Progenitor cell of endocrine pancreas (in vitro differentiated cells): ENCODE measurements at regions not wholly inside any gene's neighbourhood (a gene's known extent, or its start where the extent isn't known, plus 50 kb on each side); places are given as distances from the start of the nearest gene placed in this dataset.

Experiments used
- DNase-seq: peaks from one replicate; pipeline ENCODE4 v3.0.0; 2021; ENCODE audit warnings: low spot score; ENCODE audit not compliant: unreplicated experiment
- H3K27ac Mint-ChIP-seq: 2 replicates; pipeline ENCODE4 v1.8.0; 2021; ENCODE audit warnings: mild to moderate bottlenecking, moderate library complexity, mixed read lengths
- H3K27me3 Mint-ChIP-seq: 2 replicates; pipeline ENCODE4 v1.8.0; 2021; ENCODE audit warnings: mixed read lengths
- H3K36me3 Mint-ChIP-seq: 2 replicates; pipeline ENCODE4 v1.8.0; 2022; ENCODE audit warnings: mixed read lengths; ENCODE audit not compliant: insufficient read depth
- H3K4me1 Mint-ChIP-seq: 2 replicates; pipeline ENCODE4 v1.8.0; 2021; ENCODE audit warnings: low read depth, mixed read lengths
- H3K4me3 Mint-ChIP-seq: 2 replicates; pipeline ENCODE4 v1.8.0; 2021; ENCODE audit warnings: low read depth, mild to moderate bottlenecking, moderate library complexity, mixed read lengths
- H3K9me3 Mint-ChIP-seq: 2 replicates; pipeline ENCODE4 v1.8.0; 2021; ENCODE audit warnings: low read depth, mixed read lengths
- TF ChIP-seq, protein P1 (sequence below): fragments of 200-600 bp; sonication (generic); IDR thresholded peaks from one replicate; pipeline ENCODE4 v1.5.0; 2021; ENCODE audit warnings: antibody characterized with exemption, mild to moderate bottlenecking; ENCODE audit not compliant: unreplicated experiment

DNA sequence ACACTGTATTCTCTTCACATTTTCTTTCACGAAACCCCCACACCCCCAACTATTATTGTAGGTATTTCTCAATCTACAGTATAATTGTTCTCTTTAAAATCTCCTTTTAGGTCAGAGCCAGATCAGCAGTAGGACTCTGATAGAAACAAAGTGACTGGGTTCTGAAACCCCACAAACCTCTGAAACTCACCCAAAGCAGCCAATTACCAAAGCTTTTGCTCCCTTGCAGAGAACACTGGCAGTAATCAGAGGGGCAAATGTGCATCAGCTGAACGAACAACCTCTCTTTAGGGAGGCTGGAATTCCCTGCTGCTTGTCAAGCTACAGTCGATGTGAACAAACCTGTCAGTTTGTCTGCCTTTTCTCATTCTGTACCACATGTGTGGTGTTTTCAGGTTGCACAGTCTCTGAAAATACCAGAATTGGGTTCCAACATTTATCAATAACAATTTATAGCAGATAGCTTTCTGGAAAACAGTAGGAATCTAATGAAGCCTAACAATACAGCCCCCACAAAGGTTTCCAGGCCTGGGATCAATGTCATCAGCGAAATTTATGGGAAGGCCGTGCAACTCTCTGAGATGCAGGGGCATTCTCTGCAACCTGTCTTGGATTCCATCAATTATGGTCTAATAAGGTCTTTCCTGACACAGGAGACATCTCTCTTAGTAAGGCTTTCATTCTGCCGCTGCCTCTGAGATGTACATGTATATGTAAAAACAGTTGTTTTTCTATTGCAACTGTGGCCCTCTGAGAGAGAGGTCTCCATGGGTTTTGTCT is 395.9 kb downstream of the GPAT3 start:
- H3K36me3 Mint-ChIP-seq, result no peaks in the 10 kb centered on the region
- peaks cover 1% of the 10 kb centered on the region for H3K4me1 Mint-ChIP-seq
- no peaks in the 10 kb centered on the region for H3K9me3 Mint-ChIP-seq
- H3K27me3 Mint-ChIP-seq, result peaks cover 5% of the 10 kb centered on the region
- TF ChIP-seq, protein P1, sequence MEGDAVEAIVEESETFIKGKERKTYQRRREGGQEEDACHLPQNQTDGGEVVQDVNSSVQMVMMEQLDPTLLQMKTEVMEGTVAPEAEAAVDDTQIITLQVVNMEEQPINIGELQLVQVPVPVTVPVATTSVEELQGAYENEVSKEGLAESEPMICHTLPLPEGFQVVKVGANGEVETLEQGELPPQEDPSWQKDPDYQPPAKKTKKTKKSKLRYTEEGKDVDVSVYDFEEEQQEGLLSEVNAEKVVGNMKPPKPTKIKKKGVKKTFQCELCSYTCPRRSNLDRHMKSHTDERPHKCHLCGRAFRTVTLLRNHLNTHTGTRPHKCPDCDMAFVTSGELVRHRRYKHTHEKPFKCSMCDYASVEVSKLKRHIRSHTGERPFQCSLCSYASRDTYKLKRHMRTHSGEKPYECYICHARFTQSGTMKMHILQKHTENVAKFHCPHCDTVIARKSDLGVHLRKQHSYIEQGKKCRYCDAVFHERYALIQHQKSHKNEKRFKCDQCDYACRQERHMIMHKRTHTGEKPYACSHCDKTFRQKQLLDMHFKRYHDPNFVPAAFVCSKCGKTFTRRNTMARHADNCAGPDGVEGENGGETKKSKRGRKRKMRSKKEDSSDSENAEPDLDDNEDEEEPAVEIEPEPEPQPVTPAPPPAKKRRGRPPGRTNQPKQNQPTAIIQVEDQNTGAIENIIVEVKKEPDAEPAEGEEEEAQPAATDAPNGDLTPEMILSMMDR, result no peak
- no peak overlapping the region for H3K4me3 Mint-ChIP-seq
- no peak overlapping the region for H3K27ac Mint-ChIP-seq
- no peak for DNase-seq

DNA sequence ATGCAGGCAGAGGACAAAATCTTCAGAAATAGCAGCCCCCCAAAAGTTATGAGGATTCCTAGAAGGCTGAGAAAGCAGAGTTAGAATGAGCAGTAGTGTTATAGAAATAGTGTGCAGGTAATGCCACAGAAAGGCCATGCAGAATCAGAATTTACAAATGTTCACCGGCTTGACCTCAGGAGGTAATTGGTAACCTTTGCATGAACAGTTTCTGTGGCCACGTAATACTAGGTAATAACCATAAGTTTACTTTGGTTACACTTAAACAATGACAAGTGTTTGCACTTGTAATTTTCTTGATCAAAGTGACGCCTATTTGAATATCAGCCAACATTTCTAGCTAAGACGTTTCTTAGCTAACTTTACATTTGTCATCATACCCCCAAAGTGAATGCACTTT is 393.6 kb downstream of the GPAT3 start:
- TF ChIP-seq, protein P1, result no peak
- peaks cover 5% of the 10 kb centered on the region for H3K27me3 Mint-ChIP-seq
- H3K36me3 Mint-ChIP-seq, result no peaks in the 10 kb centered on the region
- no peak for DNase-seq
- peaks cover 1% of the 10 kb centered on the region for H3K4me1 Mint-ChIP-seq
- no peaks in the 10 kb centered on the region for H3K9me3 Mint-ChIP-seq
- H3K27ac Mint-ChIP-seq, result no peak overlapping the region
- H3K4me3 Mint-ChIP-seq, result no peak overlapping the region

DNA sequence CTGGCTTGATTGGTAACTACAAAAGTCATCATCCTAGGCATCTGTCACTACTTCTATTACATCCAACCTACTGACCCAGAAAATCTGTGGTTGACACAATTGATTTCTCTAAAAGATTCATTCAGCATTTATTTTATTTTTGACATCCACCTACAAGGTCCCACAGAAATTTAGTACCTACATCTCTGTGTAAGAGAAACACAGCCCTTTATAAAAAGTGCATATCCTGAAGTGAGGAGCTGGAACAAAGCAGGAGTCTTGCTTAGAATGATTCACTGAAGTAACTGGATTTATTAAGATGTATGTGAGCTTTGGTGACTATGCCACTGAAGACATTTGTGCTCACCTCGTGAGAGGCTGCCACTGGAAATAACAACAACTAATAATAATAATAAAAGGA is 391.0 kb downstream of the GPAT3 start:
- H3K9me3 Mint-ChIP-seq, result no peaks in the 10 kb centered on the region
- H3K4me3 Mint-ChIP-seq, result no peak overlapping the region
- peaks cover 5% of the 10 kb centered on the region for H3K27me3 Mint-ChIP-seq
- no peak overlapping the region for H3K27ac Mint-ChIP-seq
- no peak for DNase-seq
- TF ChIP-seq, protein P1, result no peak
- peaks cover 1% of the 10 kb centered on the region for H3K4me1 Mint-ChIP-seq
- H3K36me3 Mint-ChIP-seq, result no peaks in the 10 kb centered on the region

DNA sequence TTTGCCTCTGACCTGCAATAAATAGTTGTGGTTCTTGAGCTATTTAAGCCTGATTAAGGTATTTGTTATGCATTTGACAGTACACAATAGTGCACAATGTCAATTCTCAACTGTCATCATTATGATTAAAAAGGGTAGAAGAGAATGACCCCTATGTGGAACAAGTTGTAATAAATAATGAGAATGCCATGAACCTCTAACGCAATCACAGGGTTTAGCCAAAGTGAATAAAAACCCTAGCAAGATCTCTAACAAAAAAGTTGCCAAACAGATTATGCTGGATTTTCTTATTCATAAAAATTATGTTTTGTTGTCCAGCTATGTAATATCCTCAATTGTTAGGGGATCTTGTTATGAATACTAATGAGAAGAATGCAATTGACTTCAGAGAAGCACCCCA is 387.4 kb downstream of the GPAT3 start:
- H3K4me1 Mint-ChIP-seq, result no peaks in the 10 kb centered on the region
- no peaks in the 10 kb centered on the region for H3K36me3 Mint-ChIP-seq
- no peak for DNase-seq
- TF ChIP-seq, protein P1, result no peak
- H3K4me3 Mint-ChIP-seq, result no peak overlapping the region
- H3K27ac Mint-ChIP-seq, result no peak overlapping the region
- H3K9me3 Mint-ChIP-seq, result no peaks in the 10 kb centered on the region
- peaks cover 5% of the 10 kb centered on the region for H3K27me3 Mint-ChIP-seq

DNA sequence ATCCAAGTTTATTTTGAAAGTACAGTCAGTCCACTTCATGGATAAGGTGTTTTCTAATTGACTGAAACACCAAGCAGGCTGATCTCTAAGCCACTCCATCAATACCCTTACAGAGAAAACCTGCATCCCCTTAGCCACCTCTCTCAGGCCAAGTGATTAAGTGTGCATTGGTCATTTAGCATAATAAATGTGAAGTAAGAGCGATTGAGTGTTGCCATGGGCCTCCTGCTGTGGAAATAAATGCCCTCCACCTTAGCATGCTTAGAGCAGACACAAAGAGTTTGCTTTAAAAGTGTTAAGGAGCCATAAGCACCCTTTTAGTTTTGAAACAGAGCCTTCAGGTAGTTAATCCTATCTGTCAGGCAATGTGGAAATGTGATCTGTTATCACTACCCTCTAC is 386.5 kb downstream of the GPAT3 start:
- no peak overlapping the region for H3K4me3 Mint-ChIP-seq
- no peak for DNase-seq
- TF ChIP-seq, protein P1, result no peak
- H3K4me1 Mint-ChIP-seq, result no peaks in the 10 kb centered on the region
- H3K27ac Mint-ChIP-seq, result no peak overlapping the region
- no peaks in the 10 kb centered on the region for H3K36me3 Mint-ChIP-seq
- no peaks in the 10 kb centered on the region for H3K9me3 Mint-ChIP-seq
- peaks cover 5% of the 10 kb centered on the region for H3K27me3 Mint-ChIP-seq
